ENCODE measurements at regions not wholly inside any gene's neighbourhood (a gene's known extent, or its start where the extent isn't known, plus 50 kb on each side); places are given as distances from the start of the nearest gene placed in this dataset.

GRCh38 chr3:71902258-71903111 is 117.5 kb upstream of the PROK2 start:
- TF ChIP-seq CTCF (IDR thresholded peaks at IDR 0.05) (no peak), POLR2A (IDR thresholded peaks at IDR 0.05) (no peak)
